GM21381 (cell line): ENCODE measurements at regions not wholly inside any gene's neighbourhood (a gene's known extent, or its start where the extent isn't known, plus 50 kb on each side); places are given as distances from the start of the nearest gene placed in this dataset.

Source experiments
- ATAC-seq: cut with Tn5 transposase; IDR thresholded peaks from one replicate; pipeline ENCODE4 v1.9.1; 2021; ENCODE audit warnings: mild to moderate bottlenecking, moderate library complexity; ENCODE audit not compliant: unreplicated experiment

- ATAC-seq, result no peak
Observed at GRCh38 chr3:64290864-64291263, 65.6 kb upstream of the PRICKLE2 start.

- no peak for ATAC-seq
Observed at GRCh38 chr3:64290161-64290560, 64.9 kb upstream of the PRICKLE2 start.

- no peak for ATAC-seq
Observed at GRCh38 chr3:64289622-64290021, 64.4 kb upstream of the PRICKLE2 start.

GRCh38 chr3:64278625-64279024 lies 53.4 kb upstream of the PRICKLE2 start:
- no peak for ATAC-seq

- no peak for ATAC-seq
Observed at GRCh38 chr3:64276131-64276530, 50.9 kb upstream of the PRICKLE2 start.
